ENCODE measurements at regions not wholly inside any gene's neighbourhood (a gene's known extent, or its start where the extent isn't known, plus 50 kb on each side); places are given as distances from the start of the nearest gene placed in this dataset.

- DNase-seq (ENCODE audit: low spot score) = no peak
- Histone ChIP-seq H3K36me3 (no peaks in the 10 kb centered on the region), H3K27me3 (no peaks in the 10 kb centered on the region), H3K27ac (no peak overlapping the region), H3K9me3 (no peaks in the 10 kb centered on the region), H3K4me1 (no peaks in the 10 kb centered on the region), H3K4me3 (no peak overlapping the region)
- no peak for TF ChIP-seq CTCF (IDR thresholded peaks at IDR 0.05)
These were observed 223.0 kb upstream of the ELAC2 start for GRCh38 chr17:13240851-13241250.

GRCh38 chr17:13230350-13231264 lies 212.8 kb upstream of the ELAC2 start:
- H3K9me3 ChIP-seq = no peaks in the 10 kb centered on the region
- DNase-seq (ENCODE audit: low spot score) = no peak
- H3K27ac ChIP-seq = no peak overlapping the region
- H3K27me3 ChIP-seq = no peaks in the 10 kb centered on the region
- no peak for TF ChIP-seq CTCF (IDR thresholded peaks at IDR 0.05)
- no peaks in the 10 kb centered on the region for H3K4me1 ChIP-seq
- no peaks in the 10 kb centered on the region for H3K36me3 ChIP-seq
- H3K4me3 ChIP-seq = no peak overlapping the region

GRCh38 chr17:13228225-13228624 lies 210.4 kb upstream of the ELAC2 start:
- Histone ChIP-seq H3K4me3 (no peak overlapping the region), H3K27me3 (no peaks in the 10 kb centered on the region), H3K36me3 (no peaks in the 10 kb centered on the region), H3K4me1 (no peaks in the 10 kb centered on the region), H3K27ac (no peak overlapping the region), H3K9me3 (no peaks in the 10 kb centered on the region)
- TF ChIP-seq CTCF (IDR thresholded peaks at IDR 0.05) = no peak
- DNase-seq (ENCODE audit: low spot score) = no peak

- Histone ChIP-seq H3K9me3 (no peaks in the 10 kb centered on the region), H3K4me3 (no peak overlapping the region), H3K4me1 (no peaks in the 10 kb centered on the region), H3K27ac (no peak overlapping the region), H3K27me3 (no peaks in the 10 kb centered on the region), H3K36me3 (no peaks in the 10 kb centered on the region)
- no peak for DNase-seq (ENCODE audit: low spot score)
- TF ChIP-seq CTCF (IDR thresholded peaks at IDR 0.05) = no peak
These were observed 205.1 kb upstream of the ELAC2 start for GRCh38 chr17:13222975-13223374.

GRCh38 chr17:13212860-13213259 lies 195.0 kb upstream of the ELAC2 start:
- Histone ChIP-seq H3K36me3 (no peaks in the 10 kb centered on the region), H3K4me3 (no peak overlapping the region), H3K4me1 (no peaks in the 10 kb centered on the region), H3K9me3 (peaks cover 0 to 12% of the 10 kb centered on the region in 2 donors), H3K27me3 (no peaks in the 10 kb centered on the region), H3K27ac (no peak overlapping the region)
- TF ChIP-seq CTCF (IDR thresholded peaks at IDR 0.05) = no peak
- DNase-seq (ENCODE audit: low spot score) = no peak

All from right atrium auricular region (tissue), 2 donors.